ENCODE measurements at regions not wholly inside any gene's neighbourhood (a gene's known extent, or its start where the extent isn't known, plus 50 kb on each side); places are given as distances from the start of the nearest gene placed in this dataset.

GRCh38 chr6:146886587-146887446 lies 288.0 kb downstream of the ADGB start:
- intact Hi-C loops (cut with micrococcal nuclease) = no loop called here

- intact Hi-C loops (cut with micrococcal nuclease) = no loop called here
Observed at GRCh38 chr6:146887447-146888077, 288.8 kb downstream of the ADGB start.

DNA sequence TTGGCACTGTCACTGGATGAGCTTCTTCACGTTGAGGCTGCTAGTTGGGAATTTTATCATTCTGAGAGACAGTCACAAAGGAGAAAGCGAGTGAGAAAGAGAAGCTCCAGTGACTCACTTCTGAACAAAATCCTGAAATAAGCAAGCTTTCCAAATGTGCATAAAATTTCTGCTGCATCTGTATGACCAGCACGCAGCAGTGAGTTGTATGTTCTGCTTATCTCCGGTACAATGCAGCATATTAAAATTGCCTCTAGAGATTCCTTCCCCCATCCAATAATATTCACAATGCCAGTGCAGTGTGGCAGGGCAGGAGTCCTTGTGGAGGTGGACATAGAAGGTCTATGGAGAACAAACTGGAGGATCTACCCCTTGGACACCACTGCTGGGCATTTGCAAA lies 290.5 kb downstream of the ADGB start:
- intact Hi-C loops (cut with micrococcal nuclease) = no loop called here

DNA sequence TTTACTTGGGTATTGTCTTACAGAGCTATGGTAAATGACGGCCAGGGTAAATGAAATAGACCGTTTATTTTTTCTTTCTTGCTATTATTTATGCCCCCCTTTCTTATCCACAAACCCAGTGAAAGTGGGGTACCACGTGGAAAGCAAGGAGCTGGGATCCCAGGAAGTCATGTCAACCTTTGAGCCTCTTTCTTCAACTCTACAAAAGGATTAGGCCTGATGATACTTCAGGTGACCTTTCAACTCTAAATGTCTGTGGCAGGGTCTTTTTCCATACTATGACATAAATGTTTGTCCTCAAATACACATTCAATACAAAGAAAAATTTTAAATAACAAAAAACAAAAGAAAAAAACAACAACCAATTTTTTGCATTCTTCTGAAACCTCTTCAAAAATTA lies 291.4 kb downstream of the ADGB start:
- intact Hi-C loops (cut with micrococcal nuclease) = no loop called here

- intact Hi-C loops (cut with micrococcal nuclease) = no loop called here
Observed at GRCh38 chr6:146890644-146891434, 292.1 kb downstream of the ADGB start.

DNA sequence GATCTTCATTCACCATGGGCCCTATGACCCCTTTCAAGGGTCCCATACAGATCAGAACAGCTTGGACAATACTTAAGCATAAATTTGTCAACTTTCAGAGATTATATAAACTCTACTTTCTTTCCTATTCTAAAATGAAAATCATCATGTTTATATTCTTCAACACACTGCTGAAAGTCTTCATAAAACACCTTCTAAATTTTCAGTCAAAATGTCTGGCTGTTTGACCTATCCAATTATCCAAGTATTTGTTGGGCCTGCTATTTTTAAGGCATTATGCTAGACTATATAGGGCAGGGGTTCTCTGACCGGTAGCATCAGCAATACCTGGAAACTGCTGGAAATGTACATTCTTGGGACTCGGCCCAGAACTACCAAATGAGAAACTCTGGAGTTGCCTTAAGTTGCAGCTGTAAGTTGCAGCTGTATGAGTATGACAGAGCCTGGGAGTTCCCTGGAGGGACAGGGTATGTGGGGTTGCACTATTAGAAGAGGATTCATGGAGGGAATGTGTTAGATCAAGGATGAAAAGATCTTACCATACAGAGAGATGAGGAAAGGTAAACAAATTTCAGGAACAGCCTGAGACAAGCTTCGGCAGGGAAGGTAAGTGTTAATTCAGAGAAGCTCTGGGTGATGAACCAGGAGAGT lies 293.0 kb downstream of the ADGB start:
- intact Hi-C loops (cut with micrococcal nuclease) = no loop called here

DNA sequence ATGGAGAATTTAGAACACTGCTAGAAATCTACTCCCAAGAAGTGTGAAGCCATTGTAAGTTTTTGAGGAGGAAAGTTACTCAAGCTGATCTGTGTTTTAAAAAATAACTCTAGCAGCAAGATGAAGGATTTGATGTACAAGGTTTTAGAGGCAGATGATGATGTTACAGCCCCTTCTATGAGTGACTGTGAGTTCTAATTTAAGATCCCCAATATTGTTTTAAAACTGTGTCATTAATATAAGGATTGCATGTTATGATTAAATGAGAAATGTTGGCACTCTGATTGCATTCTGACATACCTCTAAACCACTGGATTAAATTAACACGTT lies 293.5 kb downstream of the ADGB start:
- intact Hi-C loops (cut with micrococcal nuclease) = no loop called here

DNA sequence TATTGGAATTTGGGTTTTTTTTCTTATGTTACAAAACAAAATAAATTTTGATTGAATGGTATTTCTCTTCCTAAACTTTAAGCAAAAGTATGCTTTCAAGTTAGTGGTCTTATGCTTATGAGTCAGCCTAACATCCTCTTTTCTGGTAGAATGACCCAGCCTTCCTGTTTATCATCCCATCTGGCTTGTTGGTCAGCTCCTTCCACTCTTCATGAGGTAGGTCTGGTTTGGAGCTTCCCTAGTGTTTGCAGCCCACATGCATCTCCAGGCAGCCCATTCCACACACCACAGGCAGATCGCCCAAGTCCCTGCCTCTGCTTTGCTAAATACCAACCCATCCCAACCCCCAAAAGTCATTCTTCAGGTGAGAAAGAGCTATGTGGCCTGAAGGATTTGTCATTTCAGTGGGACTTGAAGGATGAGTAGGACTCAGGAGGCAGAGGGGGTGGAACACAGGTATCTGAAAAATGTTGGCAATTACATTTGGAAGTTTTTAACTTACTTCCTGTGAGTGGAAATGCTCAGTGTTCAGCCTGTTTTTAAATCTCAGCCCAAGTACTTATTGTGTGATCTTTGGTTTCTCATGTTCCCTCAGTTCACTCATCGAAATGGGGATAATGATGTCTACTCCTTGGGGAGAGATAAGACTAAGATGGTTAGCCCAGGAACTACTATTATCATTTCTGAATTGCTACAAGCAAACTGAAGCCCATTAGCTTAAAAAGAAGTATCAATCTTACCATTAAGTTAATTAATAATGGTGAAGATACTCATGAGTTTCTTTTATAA lies 294.0 kb downstream of the ADGB start:
- intact Hi-C loops (cut with micrococcal nuclease) = no loop called here

DNA sequence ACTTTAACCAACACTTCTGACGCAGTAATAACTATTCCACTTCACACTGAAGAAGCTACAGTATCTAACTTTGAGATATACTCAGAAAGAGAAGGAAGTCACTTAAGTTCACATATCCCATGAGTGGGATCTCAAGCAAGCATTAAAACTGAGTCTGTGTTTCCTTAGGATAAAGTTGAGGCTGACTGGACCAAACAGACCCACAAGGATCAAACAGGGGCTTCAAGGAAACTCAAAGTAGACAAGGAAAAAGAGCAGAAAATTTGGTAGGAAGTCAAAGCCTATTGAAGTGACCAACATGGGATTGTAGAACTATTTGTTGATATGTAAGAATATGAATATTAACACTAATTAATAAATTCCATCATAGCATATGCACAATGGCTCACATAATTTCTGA lies 294.9 kb downstream of the ADGB start:
- intact Hi-C loops (cut with micrococcal nuclease) = no loop called here

DNA sequence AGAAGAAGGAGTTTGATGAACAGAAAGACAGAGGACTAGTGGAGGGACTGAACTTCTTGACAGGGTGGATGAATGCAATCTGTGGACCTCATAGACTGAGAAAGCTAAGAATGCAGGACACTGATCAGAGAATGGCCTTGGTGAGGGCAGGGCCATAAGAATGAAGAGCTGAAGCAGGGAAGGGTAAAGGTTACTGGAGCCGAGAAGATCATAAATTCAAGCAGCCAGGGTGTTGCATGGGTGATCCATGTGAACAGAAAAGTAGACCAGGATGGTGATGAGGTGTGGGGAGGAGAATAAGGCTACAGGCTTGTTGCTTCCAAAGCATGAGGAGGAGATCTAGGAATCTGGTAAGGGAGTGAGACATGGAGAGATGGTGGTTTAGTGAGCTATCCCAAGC lies 295.9 kb downstream of the ADGB start:
- intact Hi-C loops (cut with micrococcal nuclease) = no loop called here

DNA sequence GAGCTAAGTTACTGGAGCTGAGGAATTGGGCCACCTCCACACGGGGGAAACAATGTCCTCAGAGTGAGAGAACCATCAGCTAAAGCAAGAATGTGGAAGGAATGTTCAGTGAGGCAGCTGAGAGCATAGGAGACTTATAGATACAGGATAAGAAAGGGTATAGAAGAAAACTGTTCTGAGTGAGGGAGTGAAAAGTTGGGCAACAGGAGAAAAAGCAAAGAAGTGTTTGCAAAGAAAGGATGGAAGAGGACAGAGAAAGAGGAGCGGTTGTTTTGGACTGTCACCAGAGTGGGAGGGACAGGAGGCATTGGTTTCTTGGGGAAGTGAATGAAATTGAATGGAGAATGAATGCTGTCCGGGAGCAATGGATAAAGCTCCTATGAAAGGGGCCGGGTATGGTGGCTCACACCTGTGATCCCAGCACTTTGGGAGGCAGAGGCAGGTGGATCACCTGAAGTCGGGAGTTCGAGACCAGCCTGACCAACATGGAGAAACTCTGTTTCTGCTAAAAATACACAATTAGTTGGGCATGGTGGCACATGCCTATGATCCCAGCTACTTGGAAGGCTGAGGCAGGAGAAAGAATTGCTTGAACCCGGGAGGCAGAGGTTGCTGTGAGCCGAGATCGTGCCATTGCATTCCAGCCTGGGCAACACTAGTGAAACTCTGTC lies 296.5 kb downstream of the ADGB start:
- intact Hi-C loops (cut with micrococcal nuclease) = no loop called here

- intact Hi-C loops (cut with micrococcal nuclease) = no loop called here
Observed at GRCh38 chr6:146895772-146896061, 296.9 kb downstream of the ADGB start.

- intact Hi-C loops (cut with micrococcal nuclease) = no loop called here
Observed at GRCh38 chr6:146896062-146896813, 297.5 kb downstream of the ADGB start.

DNA sequence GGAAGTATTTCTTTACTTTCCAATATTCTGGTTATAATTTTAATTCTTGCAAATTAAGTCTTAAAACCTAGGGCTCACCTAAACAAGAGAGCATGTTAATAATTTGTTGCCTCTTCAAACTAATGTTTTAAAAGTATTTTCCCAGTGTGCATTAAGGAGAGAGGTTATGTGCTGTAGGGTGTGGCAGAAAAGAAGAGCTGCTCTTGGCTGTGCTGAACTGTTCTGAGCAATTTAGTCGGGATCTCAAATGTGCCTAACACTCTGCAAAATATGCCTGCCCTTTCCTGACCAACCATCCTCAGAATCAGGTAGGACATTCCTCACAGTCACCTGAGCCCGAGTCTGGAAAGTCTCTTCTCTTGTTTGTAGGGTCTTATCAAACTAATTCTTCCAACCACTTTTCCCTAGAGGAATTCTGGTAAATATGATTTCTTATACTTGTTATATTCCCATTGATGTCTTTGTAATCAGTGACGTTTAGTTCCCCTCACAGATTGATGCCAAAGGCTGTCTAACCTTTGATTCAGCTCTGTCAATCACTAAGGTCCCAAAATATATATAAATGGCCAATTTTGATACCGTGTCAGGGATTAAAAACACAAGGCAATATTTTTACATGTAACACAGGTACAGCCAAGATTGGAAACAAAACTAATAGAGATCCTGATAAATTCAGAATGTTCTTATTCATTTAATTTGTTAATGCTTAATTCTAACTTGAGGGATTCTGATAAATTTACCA lies 298.4 kb downstream of the ADGB start:
- intact Hi-C loops (cut with micrococcal nuclease) = no loop called here

- intact Hi-C loops (cut with micrococcal nuclease) = no loop called here
Observed at GRCh38 chr6:146898069-146898887, 299.5 kb downstream of the ADGB start.

DNA sequence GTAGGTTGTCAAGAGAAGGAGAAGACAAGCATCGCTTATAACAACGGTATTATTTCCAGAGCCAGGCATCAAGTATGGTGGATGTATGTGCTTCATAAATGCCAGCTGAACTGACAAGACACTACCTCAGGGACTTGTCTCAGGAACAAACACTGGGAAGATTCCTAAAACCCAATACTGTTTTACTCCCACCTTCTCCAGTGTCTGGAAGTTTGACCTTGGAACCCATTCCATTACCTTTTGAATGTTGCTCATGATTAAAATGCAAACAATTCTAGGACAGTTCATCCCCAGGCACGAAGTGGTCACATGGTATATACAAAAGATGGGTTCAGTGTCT lies 300.1 kb downstream of the ADGB start:
- intact Hi-C loops (cut with micrococcal nuclease) = no loop called here

GRCh38 chr6:146901940-146902816 lies 302.0 kb upstream of the STXBP5 start:
- intact Hi-C loops (cut with micrococcal nuclease) = loop anchor here (1.0 to 5.0 kb wide), 2 partner anchors 383 to 1265 kb away; no protein-coding TSS in a partner anchor

Measured in T-helper 1 cell treated with Interleukin-12 subunit alpha and Interleukin-12 subunit beta and Interleukin-4 antibody, amounts not matched to agents 30 ng/mL and 1 ng/mL, for 36 hours (primary cell).